Effector CD8-positive, alpha-beta T cell (primary cell): ENCODE measurements at regions not wholly inside any gene's neighbourhood (a gene's known extent, or its start where the extent isn't known, plus 50 kb on each side); places are given as distances from the start of the nearest gene placed in this dataset.
"Not testable (repeated sequence)": the region's sequence is repeated elsewhere in the genome, so short reads cannot be mapped to it uniquely, and the experiment has no call there.

Experiments
- DNase-seq: peaks from one replicate; lab custom pipeline; 2025; lab: John Stamatoyannopoulos, UW

DNA sequence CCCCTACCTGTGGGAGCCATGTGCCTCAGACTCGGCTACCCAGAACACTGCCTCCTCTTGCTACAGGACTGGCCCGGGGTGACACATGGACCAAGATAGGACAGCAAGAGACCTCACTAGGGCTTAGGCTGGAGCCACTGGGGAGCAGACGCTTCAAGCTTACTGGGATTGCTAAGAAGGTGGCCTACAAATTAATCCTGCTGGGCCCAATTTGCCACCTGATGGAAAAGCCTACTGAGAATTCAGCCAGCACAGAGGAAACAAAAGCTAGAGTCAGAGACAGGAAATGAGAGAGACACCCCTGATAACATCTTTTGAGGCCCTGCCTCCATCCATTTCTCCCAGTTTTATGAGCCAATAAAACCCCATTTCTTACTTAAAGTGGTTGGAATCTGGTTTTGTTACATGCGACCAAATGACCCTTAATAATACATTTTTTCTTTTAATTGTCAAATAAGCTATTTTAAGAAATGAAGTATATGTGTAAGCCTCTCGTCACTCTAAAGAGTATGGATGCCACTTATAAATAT, 282.1 kb downstream of the CXCL12 start:
- DNase-seq: no peak

GRCh38 chr10:44101082-44101481, 283.8 kb downstream of the CXCL12 start:
- DNase-seq: no peak

DNA sequence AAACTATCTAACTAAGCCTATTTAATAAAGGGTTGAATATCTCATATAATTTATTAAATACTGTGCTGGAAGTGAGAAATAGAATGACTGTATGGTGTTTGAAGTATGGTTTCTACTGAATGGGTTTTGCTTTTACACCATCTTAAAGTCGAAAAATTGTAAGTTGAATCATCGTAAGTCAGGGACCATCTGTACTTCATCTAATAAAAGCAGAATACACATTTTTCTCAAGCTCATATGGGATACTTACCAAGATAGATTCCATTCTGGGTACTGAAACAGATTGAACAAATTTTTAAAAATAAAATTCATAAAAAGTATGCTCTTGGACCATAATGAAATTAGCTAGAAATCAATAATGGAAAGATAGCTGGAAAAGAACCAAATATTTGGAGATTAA, 285.4 kb downstream of the CXCL12 start:
- DNase-seq: no peak

DNA sequence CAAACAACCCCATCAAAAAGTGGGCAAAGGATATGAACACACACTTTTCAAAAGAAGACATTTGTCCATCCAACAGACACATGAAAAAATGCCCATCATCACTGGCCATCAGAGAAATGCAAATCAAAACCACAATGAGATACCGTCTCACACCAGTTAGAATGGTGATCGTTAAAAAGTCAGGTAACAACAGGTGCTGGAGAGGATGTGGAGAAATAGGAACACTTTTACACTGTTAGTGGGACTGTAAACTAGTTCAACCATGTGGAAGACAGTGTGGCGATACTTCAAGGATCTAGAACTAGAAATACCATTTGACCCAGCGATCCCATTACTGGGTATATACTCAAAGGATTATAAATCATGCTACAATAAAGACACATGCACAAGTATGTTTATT, 288.7 kb downstream of the CXCL12 start:
- DNase-seq: not testable (repeated sequence)

DNA sequence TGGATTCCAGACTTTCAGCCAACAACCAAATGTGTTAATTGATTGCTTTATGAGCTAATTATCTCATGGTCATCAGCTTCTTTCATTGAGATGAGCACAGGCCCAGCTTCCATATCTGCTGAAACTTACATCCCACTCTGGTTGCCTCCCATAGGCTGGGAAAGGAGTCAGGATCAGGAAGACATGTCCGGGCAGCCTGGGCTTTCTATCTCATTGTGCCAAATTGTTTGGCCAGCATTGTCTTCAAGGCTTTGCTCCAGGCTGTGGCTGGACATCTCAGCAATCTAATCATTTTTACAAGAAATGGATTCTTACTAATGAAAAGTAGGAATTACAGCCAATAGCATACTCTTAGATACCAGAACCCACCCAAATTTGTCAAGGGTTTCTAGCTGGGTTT, 295.2 kb downstream of the CXCL12 start:
- DNase-seq: no peak

DNA sequence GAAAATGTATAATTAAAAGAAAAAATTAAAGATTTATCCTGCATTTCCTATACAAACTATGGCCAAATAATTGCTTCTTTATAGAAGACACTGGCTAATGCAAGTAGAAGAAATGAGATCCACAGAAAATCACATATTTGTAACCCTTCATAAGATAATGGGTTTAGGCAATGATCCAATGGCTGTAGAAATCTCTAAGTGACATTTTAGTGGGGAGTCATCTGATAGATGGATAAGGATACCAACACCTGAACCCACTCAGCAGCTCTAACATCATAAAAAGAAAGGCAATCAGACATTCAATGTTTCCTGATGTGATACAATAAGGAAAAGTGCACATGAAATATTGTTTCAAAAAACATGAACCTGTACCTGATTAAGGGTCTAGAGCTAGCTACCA, 297.5 kb downstream of the CXCL12 start:
- no peak for DNase-seq

DNA sequence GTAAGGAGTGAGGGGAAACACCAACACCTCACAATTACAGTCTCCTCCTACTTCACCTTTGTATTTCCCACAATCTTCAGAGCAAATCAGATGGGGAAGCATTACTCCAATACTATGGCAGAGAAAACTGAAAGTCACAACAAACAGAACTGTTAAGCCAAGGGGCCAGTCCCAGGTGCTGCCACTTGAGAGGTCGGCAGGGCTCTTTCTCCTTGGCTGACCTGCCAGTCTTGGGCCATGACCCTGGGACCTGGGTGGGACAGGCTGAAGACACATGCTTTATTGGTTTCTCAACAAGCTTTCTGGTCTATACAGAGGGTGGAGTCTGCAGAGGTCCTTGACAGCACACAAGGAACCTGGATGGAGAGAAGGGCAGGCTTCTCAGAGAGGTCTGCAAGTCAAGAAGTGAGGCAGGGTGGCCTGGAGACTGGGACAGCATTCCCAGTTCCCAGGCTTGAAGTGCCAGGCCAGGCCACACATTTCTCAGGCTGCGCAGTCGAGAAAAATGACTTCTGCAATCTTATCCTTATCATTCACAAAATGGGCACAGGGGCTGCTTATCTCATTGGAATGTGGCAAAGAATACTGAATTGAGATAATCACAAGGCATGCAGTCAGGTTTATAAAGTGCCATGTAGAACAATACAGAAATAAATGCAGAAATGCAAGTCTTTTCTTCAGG, 301.0 kb downstream of the CXCL12 start:
- no peak for DNase-seq

DNA sequence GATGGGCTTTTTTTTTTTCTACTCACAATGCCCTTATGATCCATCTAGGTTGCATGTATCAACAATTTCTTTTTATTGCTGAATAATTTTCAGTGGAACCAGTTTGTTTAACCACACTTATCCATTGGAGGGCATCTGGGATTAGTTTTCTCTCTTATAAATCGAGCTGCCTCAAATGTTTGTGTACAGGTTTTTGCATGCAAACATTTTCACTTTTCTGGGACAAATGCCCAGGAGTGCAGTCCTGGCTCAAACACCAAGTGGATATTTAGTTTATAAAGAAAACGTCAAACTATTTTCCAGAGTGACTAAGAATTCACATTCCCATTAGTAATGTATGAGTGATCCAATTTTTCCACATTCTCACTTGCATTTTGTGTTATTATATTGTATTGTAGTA, 313.4 kb downstream of the CXCL12 start:
- DNase-seq: no peak

DNA sequence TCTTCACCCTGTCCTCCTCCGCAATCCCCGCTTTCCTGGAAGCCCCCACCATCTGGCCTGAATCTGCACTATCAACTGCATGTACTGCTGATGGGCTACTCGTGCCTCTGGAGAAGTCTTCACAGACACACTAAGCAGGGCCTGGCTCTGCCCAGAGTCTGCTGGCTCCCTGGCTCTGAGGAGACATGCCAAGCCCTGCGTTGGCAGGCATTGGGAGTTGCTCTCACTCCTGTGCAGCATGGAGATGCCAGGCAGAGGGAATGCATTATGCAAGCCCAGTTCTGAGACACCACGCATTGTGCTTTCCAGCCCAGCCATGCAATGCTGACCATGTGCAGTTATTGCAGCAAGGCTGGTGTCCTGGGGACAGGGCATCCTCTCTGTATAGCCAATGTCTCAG, 314.6 kb downstream of the CXCL12 start:
- no peak for DNase-seq

- no peak for DNase-seq
These were observed 315.3 kb downstream of the CXCL12 start for GRCh38 chr10:44069573-44069972.

DNA sequence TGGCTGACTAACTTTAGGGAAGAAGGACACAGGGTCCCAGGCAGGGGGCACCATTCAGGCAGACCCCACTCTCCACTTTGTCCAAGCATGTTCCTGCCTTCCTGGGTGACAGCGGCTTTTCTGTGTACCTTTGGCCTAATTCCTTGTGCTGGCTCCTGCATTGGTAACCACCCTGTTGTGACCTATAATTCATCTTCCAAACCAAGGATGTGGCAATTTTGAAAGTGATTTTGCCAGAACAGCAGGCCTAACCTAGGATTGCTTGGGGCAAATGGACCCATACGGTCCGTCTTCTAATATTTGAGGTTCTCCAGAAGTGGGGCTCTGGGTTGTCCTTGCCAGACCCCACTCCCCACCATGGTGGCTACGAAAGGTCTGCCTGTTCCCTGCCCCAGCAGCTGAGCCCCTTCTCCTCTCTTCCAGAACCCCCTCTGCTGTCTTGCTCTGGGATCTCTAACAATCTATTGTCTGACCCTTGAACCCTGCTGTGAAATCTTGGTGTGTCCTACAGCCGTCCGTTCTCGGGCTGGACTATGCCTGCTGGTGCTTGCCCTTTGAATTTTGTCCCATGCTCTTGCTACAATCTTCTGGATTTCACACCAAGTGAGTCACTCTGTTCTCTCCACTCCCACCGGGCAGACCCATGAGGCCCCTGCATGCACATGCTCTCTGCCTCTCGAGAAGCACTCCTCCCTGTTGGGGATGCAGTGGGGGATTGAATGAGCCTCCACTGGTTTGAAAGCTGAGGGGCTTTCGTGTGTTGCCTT, 316.0 kb downstream of the CXCL12 start:
- DNase-seq: no peak

DNA sequence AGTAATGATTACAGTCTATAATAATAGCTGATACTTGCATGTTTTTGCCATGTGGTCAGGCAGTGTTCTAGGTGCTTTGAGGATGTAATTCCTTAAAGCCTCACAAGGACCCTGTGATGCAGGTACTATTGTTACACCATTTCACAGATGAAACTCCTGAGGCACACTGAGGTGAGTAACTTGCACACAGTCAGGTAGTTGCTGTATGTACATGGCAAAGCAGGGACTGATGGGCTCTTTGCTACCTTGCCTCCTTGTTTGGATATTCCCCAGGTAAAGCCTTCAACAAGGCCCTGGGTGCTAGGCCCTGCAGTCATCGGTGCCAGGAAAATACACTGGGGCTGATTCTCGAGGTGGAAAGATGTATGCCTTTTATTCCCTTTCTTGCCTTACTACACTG, 317.5 kb downstream of the CXCL12 start:
- no peak for DNase-seq

- DNase-seq: no peak
These were observed 318.2 kb downstream of the CXCL12 start for GRCh38 chr10:44066527-44067255.

DNA sequence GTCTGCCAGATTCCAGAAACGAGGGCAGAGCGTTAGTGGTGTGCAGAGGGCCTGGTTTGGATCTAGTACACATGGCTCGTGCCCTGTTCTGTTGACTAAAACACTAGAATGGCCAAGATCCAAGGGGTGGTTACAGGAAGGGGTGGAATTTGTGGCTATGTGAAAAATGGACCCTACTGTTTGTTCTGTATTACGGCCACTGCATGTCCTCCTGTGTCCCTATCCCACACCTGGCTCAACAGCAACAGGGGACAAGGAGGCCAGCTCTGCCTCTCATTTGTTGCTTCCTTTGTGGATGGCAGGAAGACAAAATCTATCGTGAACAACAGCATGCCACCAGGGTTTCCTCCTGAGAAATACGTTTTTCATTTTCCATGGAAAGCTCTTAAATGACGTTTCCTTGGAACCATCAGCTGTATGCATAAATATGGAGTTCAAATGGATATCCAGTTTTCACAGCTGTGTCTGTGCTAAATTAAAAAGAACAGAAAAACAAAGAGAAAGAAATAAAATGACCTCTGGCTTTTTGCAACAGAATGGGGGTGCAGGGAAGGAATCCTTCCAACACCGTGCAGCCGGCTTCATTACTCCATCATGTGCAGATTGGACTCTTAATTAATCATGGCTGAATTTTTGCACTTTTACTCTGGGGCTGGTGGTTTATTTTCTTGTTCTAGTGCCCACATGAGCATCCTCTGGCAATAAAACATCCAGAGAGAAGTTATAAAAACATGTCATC, 318.9 kb downstream of the CXCL12 start:
- no peak for DNase-seq

DNA sequence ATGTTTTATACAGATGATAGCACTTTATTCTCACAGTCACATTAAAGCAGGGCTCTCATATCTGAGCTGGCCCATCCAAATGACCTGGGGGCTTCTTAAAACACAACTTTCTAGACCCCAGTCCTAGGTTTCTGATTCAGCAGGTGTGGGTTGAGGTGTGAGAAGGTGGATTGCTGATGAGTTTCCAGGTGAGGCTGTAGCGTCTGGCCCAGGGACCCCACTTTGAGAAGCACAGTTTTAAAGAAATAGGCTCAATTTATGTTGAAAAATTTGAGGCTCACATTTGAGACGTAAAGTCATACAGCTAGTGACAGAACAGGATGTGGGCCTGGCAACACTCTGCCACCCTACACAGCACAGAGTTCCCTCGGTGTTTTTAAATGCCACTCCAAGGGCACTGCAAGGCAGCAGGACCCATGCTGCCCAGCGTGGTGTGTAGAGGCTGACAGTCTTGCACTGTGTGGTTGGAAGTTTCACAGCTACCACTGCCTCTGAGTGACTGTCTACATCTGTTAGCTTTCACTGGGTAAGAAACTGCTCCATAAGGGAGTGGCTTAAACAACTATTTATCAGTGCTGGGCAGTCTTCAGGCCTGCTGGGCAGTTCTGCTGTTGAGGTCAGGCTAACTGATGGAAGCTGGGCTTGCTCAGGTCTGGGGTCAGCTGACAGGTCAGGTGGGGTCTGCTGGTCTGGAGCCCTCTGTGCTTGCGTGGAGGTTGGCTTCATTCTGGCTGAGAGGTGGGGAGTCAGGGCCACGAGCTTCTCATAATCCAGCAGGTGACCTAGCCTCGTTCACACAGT, 319.7 kb downstream of the CXCL12 start:
- DNase-seq: no peak

GRCh38 chr10:44064317-44064716, 320.6 kb downstream of the CXCL12 start:
- DNase-seq: no peak

DNA sequence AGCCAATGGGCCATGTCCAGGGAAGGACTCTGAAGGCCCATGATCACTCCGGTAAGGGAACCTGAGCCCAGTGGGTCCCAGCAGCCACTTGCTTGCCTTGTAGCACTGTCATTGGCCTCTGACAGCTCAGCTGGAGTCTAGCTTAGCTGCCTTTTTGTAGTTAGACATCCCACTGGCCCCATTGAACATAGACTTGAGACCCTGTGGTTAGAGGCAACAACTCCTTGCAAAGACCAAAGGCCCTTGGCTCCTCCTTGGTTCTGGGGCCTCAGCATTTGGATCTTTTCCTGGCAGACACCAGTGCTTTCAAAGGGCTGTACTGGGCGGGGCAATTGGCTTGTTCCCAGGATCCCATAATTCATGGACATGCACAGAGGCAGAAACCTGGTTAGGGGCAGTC, 321.2 kb downstream of the CXCL12 start:
- no peak for DNase-seq

DNA sequence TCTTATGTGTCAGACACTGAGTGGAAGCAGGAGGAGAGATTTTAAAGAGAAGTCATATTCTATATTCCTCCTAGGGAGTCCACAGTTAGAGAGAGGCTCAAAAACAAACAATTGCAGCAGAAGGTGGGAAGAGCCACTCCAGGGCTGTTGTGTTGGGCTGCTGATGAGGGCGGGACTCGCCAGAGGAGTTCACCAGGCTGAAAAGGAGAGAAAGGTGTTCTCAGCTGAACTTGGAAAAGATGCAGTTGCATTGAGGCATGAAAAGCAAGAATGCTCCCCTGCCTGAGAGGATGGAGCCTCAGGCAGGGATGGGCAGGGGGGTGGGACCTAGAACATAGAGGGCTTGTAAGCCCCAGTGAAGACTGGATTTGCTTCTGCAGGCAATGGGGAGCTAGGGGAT, 324.2 kb downstream of the CXCL12 start:
- no peak for DNase-seq

- DNase-seq: no peak
These were observed 324.7 kb downstream of the CXCL12 start for GRCh38 chr10:44060221-44060620.

DNA sequence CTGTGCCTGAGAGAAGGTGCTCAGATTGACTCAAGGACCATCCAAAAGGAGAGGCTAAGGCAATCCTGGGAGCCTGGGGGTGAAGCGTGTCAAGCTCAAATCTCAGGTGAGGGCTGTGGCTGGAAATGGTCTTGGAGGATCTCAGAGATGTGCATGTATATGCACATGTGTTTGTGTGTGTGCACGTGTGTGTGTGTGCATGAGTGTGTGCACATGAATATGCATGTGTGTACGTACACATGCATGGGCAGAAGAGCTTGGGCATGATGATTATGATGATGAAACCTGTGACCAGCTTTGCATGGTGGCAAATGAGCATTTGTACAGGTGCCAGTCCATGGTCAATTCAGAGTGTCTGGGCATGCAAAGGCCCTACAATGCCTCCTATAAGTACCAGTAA, 326.6 kb downstream of the CXCL12 start:
- no peak for DNase-seq
